H1 (cell line): ENCODE measurements at regions not wholly inside any gene's neighbourhood (a gene's known extent, or its start where the extent isn't known, plus 50 kb on each side); places are given as distances from the start of the nearest gene placed in this dataset.

Experiments used
- CTCF ChIA-PET: fragments of 300-600 bp; sonication (Branson Sonifier 250); formaldehyde crosslinking; loops from one replicate; lab custom pipeline; 2021; ENCODE audit not compliant: partially characterized antibody; lab: Charles Lee
- POLR2A ChIA-PET: fragments of 300-600 bp; sonication (Branson Sonifier 250); formaldehyde crosslinking; loops from one replicate; lab custom pipeline; 2021; ENCODE audit warnings: inconsistent platforms; ENCODE audit not compliant: partially characterized antibody; lab: Charles Lee
- DNase-seq, 2 experiments: peaks; one replicate each; pipeline versions ENCODE4 v3.0.0 to v3.0.0-alpha.2; 2010 to 2022; ENCODE audit warnings: low spot score in 2 of 2, low read depth in 1 of 2, mixed read lengths in 1 of 2
- FAIRE-seq: peaks from 2 replicates; lab custom pipeline; 2011; peaks lifted over from hg19 to GRCh38; lab: Jason Lieb, UNC
- H2AFZ ChIP-seq: 2 replicates; pipeline ENCODE4 v1.8.1; 2012; ENCODE audit warnings: low read length, inconsistent platforms
- H2AK5ac ChIP-seq: 2 replicates; pipeline ENCODE4 v1.6.1; 2013; ENCODE audit warnings: low read depth, low read length
- H2BK120ac ChIP-seq: replicated peaks from 2 replicates; pipeline ENCODE3; 2013; ENCODE audit warnings: low read depth, low read length, inconsistent platforms
- H2BK12ac ChIP-seq: 2 replicates; pipeline ENCODE4 v1.6.1; 2013; ENCODE audit warnings: low read depth, low read length
- H2BK15ac ChIP-seq: 2 replicates; pipeline ENCODE4 v1.6.1; 2013; ENCODE audit warnings: low read length
- H2BK20ac ChIP-seq: 2 replicates; pipeline ENCODE4 v1.6.1; 2013; ENCODE audit warnings: low read length
- H2BK5ac ChIP-seq: 2 replicates; pipeline ENCODE4 v1.6.1; 2013; ENCODE audit warnings: low read depth, low read length
- H3K14ac ChIP-seq: 2 replicates; pipeline ENCODE4 v1.6.1; 2013; ENCODE audit warnings: inconsistent platforms; ENCODE audit not compliant: insufficient read length
- H3K18ac ChIP-seq: 2 replicates; pipeline ENCODE4 v1.6.1; 2013; ENCODE audit warnings: low read length; ENCODE audit errors: extremely low read depth
- H3K23ac ChIP-seq: 2 replicates; pipeline ENCODE4 v1.6.1; 2013; ENCODE audit warnings: inconsistent platforms; ENCODE audit not compliant: insufficient read length
- H3K23me2 ChIP-seq: 2 replicates; pipeline ENCODE4 v1.6.1; 2013; ENCODE audit warnings: low read depth, low read length
- H3K27ac ChIP-seq: 2 replicates; pipeline ENCODE4 v1.6.1; 2011; ENCODE audit warnings: low read depth, low read length, inconsistent platforms
- H3K27me3 ChIP-seq, 4 experiments: replicated peaks in 1 of 4; 1 replicate in 1 of 4; 2 replicates in 3 of 4; pipeline versions ENCODE4 v1.6.1 to v1.8.1; 2011 to 2013; ENCODE audit warnings: low read length in 3 of 4, mild to moderate bottlenecking in 3 of 4, inconsistent platforms in 2 of 4, mixed read lengths in 2 of 4, moderate library complexity in 1 of 4; ENCODE audit not compliant: control insufficient read depth in 3 of 4, insufficient read depth in 3 of 4; ENCODE audit errors: extremely low read depth in 1 of 4
- H3K36me3 ChIP-seq, 4 experiments: 2 replicates each; pipeline versions ENCODE4 v1.6.1 to v1.8.1; 2011 to 2013; ENCODE audit warnings: mild to moderate bottlenecking in 4 of 4, low read length in 3 of 4, moderate library complexity in 2 of 4, control low read depth in 1 of 4, inconsistent platforms in 1 of 4; ENCODE audit not compliant: insufficient read depth in 4 of 4, control insufficient read depth in 2 of 4
- H3K4ac ChIP-seq: replicated peaks from 2 replicates; pipeline ENCODE3; 2013; ENCODE audit warnings: low read length, low read depth, mixed read lengths, inconsistent platforms; ENCODE audit not compliant: insufficient read length
- H3K4me1 ChIP-seq, 4 experiments: replicated peaks in 1 of 4; 1 replicate in 1 of 4; 2 replicates in 3 of 4; pipeline versions ENCODE4 v1.6.1 to v1.8.1; 2011 to 2013; ENCODE audit warnings: low read length in 3 of 4, inconsistent platforms in 2 of 4, mixed read lengths in 1 of 4; ENCODE audit not compliant: insufficient read depth in 4 of 4, control insufficient read depth in 3 of 4
- H3K4me2 ChIP-seq, 2 experiments: 2 replicates each; pipeline versions ENCODE4 v1.6.1 to v1.8.1; 2011 to 2013; ENCODE audit warnings: low read depth in 2 of 2, low read length in 2 of 2, control low read depth in 1 of 2, inconsistent platforms in 1 of 2, mild to moderate bottlenecking in 1 of 2; ENCODE audit not compliant: insufficient read depth in 1 of 2
- H3K4me3 ChIP-seq, 4 experiments: fragments of 200-600, 300-600 bp in 1 of 4; sonication (generic), shearing (Covaris generic), sonication (Bioruptor Twin) in 1 of 4; 2 replicates each; pipeline versions ENCODE4 v1.5.1 to v1.8.1; 2011 to 2016; ENCODE audit warnings: low read length in 4 of 4, low read depth in 3 of 4, control low read depth in 2 of 4, inconsistent platforms in 2 of 4, mild to moderate bottlenecking in 2 of 4, mixed read lengths in 1 of 4, moderate library complexity in 1 of 4; ENCODE audit not compliant: insufficient read depth in 2 of 4; ENCODE audit errors: extremely low read depth in 1 of 4
- H3K56ac ChIP-seq: replicated peaks from 2 replicates; pipeline ENCODE3; 2013; ENCODE audit warnings: low read depth, mild to moderate bottlenecking, mixed read lengths, low read length, inconsistent platforms; ENCODE audit not compliant: insufficient read length
- H3K79me1 ChIP-seq: 2 replicates; pipeline ENCODE4 v1.6.1; 2013; ENCODE audit warnings: low read depth, low read length, control low read depth
- H3K79me2 ChIP-seq, 2 experiments: 2 replicates each; pipeline versions ENCODE4 v1.6.1 to v1.8.1; 2012 to 2013; ENCODE audit warnings: low read length in 2 of 2, mild to moderate bottlenecking in 2 of 2, inconsistent platforms in 1 of 2; ENCODE audit not compliant: insufficient read depth in 2 of 2, control insufficient read depth in 1 of 2
- H3K9ac ChIP-seq, 4 experiments: replicated peaks in 1 of 4; 1 replicate in 1 of 4; 2 replicates in 3 of 4; pipeline versions ENCODE4 v1.6.1 to v1.8.1; 2011 to 2013; ENCODE audit warnings: low read depth in 3 of 4, low read length in 3 of 4, control low read depth in 2 of 4, mild to moderate bottlenecking in 2 of 4, moderate library complexity in 2 of 4, inconsistent platforms in 1 of 4; ENCODE audit errors: extremely low read depth in 1 of 4
- H3K9me3 ChIP-seq, 2 experiments: 2 replicates each; pipeline versions ENCODE4 v1.6.1 to v1.8.1; 2012 to 2013; ENCODE audit warnings: mild to moderate bottlenecking in 2 of 2, moderate library complexity in 2 of 2, control low read depth in 1 of 2, inconsistent platforms in 1 of 2, low read depth in 1 of 2, low read length in 1 of 2, mixed read lengths in 1 of 2; ENCODE audit not compliant: insufficient read depth in 2 of 2
- H4K20me1 ChIP-seq, 2 experiments: replicated peaks in 1 of 2; 2 replicates each; pipeline versions ENCODE3 to v1.8.1; 2011 to 2013; ENCODE audit warnings: inconsistent platforms in 2 of 2, low read length in 2 of 2, mild to moderate bottlenecking in 1 of 2; ENCODE audit not compliant: insufficient read depth in 2 of 2, control insufficient read depth in 1 of 2
- H4K5ac ChIP-seq: 2 replicates; pipeline ENCODE4 v1.6.1; 2013; ENCODE audit warnings: low read length, low read depth, mixed read lengths, inconsistent platforms; ENCODE audit not compliant: insufficient read length
- H4K8ac ChIP-seq: 2 replicates; pipeline ENCODE4 v1.8.0; 2013; ENCODE audit warnings: mild to moderate bottlenecking, moderate library complexity, low read length, inconsistent platforms; ENCODE audit not compliant: insufficient read depth; ENCODE audit errors: extremely low read depth
- H4K91ac ChIP-seq: replicated peaks from 2 replicates; pipeline ENCODE3; 2013; ENCODE audit warnings: low read length, mixed read lengths, inconsistent platforms; ENCODE audit not compliant: insufficient read length
- ATF2 ChIP-seq: IDR thresholded peaks from 2 replicates; pipeline ENCODE4 v1.6.1; 2012; ENCODE audit warnings: low read length, inconsistent platforms
- BACH1 ChIP-seq: IDR thresholded peaks from 2 replicates; pipeline ENCODE4 v1.6.1; 2012; ENCODE audit warnings: low read length, improper control_type of control experiment
- CBX5 ChIP-seq: fragments of 300-800, 300-1000 bp; sonication (generic); IDR thresholded peaks from 2 replicates; pipeline ENCODE4 v1.7.1; 2016; ENCODE audit warnings: antibody characterized with exemption, low read length, low read depth
- GTF2F1 ChIP-seq: IDR thresholded peaks from 2 replicates; pipeline ENCODE4 v1.6.1; 2012; ENCODE audit warnings: low read depth, low read length, improper control_type of control experiment, borderline replicate concordance
- HDAC2 ChIP-seq, 2 experiments: fragments of 300-600 bp in 1 of 2; sonication (generic) in 1 of 2; IDR thresholded peaks; 2 replicates each; pipeline ENCODE4 v1.6.1; 2011 to 2012; ENCODE audit warnings: low read depth in 2 of 2, low read length in 2 of 2, mild to moderate bottlenecking in 2 of 2, moderate library complexity in 2 of 2, borderline replicate concordance in 1 of 2, inconsistent platforms in 1 of 2
- HDAC6 ChIP-seq: IDR thresholded peaks from one replicate; pipeline ENCODE4 v1.7.1; 2012; ENCODE audit warnings: low read depth, mild to moderate bottlenecking, inconsistent platforms, low read length, moderate library complexity
- NRF1 ChIP-seq: IDR thresholded peaks from 2 replicates; pipeline ENCODE4 v1.6.1; 2011; ENCODE audit warnings: mild to moderate bottlenecking, low read depth, low read length, improper control_type of control experiment
- RBBP5 ChIP-seq: IDR thresholded peaks from 2 replicates; pipeline ENCODE4 v1.7.1; 2012; ENCODE audit warnings: low read depth, mild to moderate bottlenecking, inconsistent platforms, low read length, moderate library complexity, borderline replicate concordance
- TAF1 ChIP-seq: IDR thresholded peaks from 2 replicates; pipeline ENCODE4 v1.6.1; 2011; ENCODE audit warnings: mild to moderate bottlenecking, low read depth, low read length
- YY1 ChIP-seq: IDR thresholded peaks from 2 replicates; pipeline ENCODE4 v1.6.1; 2011; ENCODE audit warnings: low read depth, mild to moderate bottlenecking, low read length
- WGBS, 2 experiments: shearing (Covaris generic) in 1 of 2; methylation state at CpG; one replicate each; pipeline versions ENCODE4 v1.1.6 to v1.1.7; 2013 to 2015; ENCODE audit warnings: low lambda C conversion rate in 2 of 2, mixed read lengths in 2 of 2, inconsistent platforms in 1 of 2, low coverage in 1 of 2, missing lambda C conversion rate in 1 of 2; ENCODE audit not compliant: insufficient replicate concordance in 2 of 2, insufficient coverage in 1 of 2, insufficient read length in 1 of 2; ENCODE audit errors: extremely low coverage in 1 of 2, missing lambda C conversion rate in 1 of 2; 5-methylcytosine and 5-hydroxymethylcytosine counted together
- TF ChIP-seq, protein P1 (sequence below): IDR thresholded peaks from 2 replicates; pipeline ENCODE4 v1.6.1; 2011; ENCODE audit warnings: low read length, improper control_type of control experiment

- H3K79me1 ChIP-seq = no peaks in the 10 kb centered on the region
- peaks cover 5 to 36% (median 14%) of the 10 kb centered on the region in 4 experiments for H3K27me3 ChIP-seq
- H3K27ac ChIP-seq = no peak overlapping the region
- no peak overlapping the region for H4K8ac ChIP-seq
- H2BK120ac ChIP-seq = no peak overlapping the region
- H3K23ac ChIP-seq = no peak overlapping the region
- ChIA-PET POLR2A (no interaction called here), CTCF (interaction anchor here (0.7 to 0.8 kb wide), 2 partner anchors 64 to 217 kb away, joined by 3 to 4 read pairs; no protein-coding TSS in a partner anchor)
- H3K9ac ChIP-seq = no peak overlapping the region
- H2AFZ ChIP-seq = no peak overlapping the region
- no peaks in the 10 kb centered on the region for H4K20me1 ChIP-seq
- H3K23me2 ChIP-seq = peaks cover 3% of the 10 kb centered on the region; the same call in 1 of the 2 replicates
- H3K56ac ChIP-seq = no peak overlapping the region
- WGBS, 2 experiments = 54% methylated on average over 3 of the region's 3 CpGs; no CpG with 5 or more reads in 1 of the 2 experiments
- H3K36me3 ChIP-seq = no peaks in the 10 kb centered on the region; a peak in 1 of 8 replicates
- DNase-seq = no peak
- no peak overlapping the region for H3K14ac ChIP-seq
- no peak overlapping the region for H2BK12ac ChIP-seq
- H3K79me2 ChIP-seq = no peaks in the 10 kb centered on the region
- H2AK5ac ChIP-seq = no peak overlapping the region
- H4K5ac ChIP-seq = no peak overlapping the region
- no peak overlapping the region for H2BK5ac ChIP-seq
- no peak overlapping the region for H3K18ac ChIP-seq
- H3K4me1 ChIP-seq = no peaks in the 10 kb centered on the region
- H3K9me3 ChIP-seq = no peaks in the 10 kb centered on the region
- H2BK15ac ChIP-seq = no peak overlapping the region
- H2BK20ac ChIP-seq = no peak overlapping the region
- H3K4me3 ChIP-seq = peak overlapping the region in 1 of 4 experiments; percentile 53; a peak in 2 of 8 replicates
- H3K4me2 ChIP-seq = peak overlapping the region in 1 of 2 experiments; percentile 1; a peak in 3 of 4 replicates
- no peak for FAIRE-seq
- H4K91ac ChIP-seq = no peak overlapping the region
- H3K4ac ChIP-seq = no peak overlapping the region
- TF ChIP-seq RBBP5 (no peak), NRF1 (no peak), GTF2F1 (no peak), TAF1 (no peak), HDAC2 (IDR thresholded peaks at IDR 0.05; ENCODE audit: borderline replicate concordance in 1 of 2, low read depth in 2 of 2, low read length in 2 of 2) (no peak), YY1 (no peak), BACH1 (no peak), HDAC6 (no peak), CBX5 (no peak), ATF2 (no peak)
- TF ChIP-seq, protein P1, sequence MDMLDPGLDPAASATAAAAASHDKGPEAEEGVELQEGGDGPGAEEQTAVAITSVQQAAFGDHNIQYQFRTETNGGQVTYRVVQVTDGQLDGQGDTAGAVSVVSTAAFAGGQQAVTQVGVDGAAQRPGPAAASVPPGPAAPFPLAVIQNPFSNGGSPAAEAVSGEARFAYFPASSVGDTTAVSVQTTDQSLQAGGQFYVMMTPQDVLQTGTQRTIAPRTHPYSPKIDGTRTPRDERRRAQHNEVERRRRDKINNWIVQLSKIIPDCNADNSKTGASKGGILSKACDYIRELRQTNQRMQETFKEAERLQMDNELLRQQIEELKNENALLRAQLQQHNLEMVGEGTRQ = no peak
These were observed 117.5 kb upstream of the CDK13 start for GRCh38 chr7:39832519-39833085.
